SHP77 (cell line): ENCODE measurements at regions not wholly inside any gene's neighbourhood (a gene's known extent, or its start where the extent isn't known, plus 50 kb on each side); places are given as distances from the start of the nearest gene placed in this dataset.
"Not testable (repeated sequence)": the region's sequence is repeated elsewhere in the genome, so short reads cannot be mapped to it uniquely, and the experiment has no call there.

Experiments used
- DNase-seq, 2 experiments: peaks; one replicate each; lab custom pipeline; 2025; lab: John Stamatoyannopoulos, UW

DNA sequence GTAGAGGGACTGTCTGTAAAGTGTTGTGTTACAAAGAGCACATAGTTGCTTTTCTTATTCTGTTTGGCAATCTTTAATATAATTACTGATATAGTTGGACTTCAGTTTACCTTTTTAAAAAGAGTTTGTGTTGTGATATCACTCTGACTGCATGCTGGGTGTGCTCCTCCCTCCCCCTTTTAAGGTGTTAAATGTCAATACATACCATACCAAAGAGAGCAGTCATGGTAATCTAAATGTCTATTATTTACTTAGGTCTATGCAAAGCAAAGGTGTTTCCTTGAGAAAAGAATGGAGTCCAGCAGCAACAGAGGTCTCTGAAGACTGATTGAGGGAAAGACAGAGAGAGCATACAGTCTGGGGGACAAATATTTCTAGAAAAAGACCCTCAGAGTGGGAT, 275.1 kb upstream of the NRP1 start:
- DNase-seq = no peak

DNA sequence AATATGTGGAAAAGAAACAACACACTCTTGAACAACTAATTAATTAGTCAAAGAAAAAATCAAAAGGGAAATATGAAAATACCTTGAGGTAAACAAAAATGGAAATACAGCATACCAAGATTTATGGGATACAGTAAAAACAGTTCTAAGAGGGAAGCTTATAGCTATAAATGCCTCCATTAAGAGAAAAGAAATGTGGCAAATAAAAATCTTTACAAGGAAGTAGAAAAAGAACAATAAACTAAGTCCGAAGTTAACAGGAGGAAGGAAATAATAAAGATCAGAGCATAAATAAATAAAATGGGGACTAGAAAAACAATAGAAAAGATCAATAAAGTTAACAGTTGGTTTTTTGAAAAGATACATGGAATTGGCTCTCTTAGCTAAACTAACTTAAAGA, 267.8 kb upstream of the NRP1 start:
- no peak for DNase-seq

DNA sequence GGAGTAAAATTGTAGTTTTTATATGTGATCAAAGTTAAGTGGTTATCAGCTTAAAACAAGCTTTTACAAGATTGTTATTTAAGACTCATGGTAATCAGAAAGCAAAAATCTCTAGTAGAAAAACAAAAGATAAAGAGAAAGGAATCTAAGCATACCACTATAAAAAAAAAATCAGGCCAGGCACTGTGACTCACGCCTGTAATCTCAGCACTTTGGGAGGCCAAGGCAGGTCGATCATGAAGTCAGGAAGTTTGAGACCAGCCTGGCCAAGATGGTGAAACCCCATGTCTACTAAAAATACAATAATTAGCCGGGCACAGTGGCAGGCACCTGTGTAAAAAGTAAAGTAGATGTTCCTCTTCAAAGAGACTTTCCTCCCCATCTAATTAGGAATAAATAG, 265.9 kb upstream of the NRP1 start:
- DNase-seq = no peak

GRCh38 chr10:33596422-33596821, 262.0 kb upstream of the NRP1 start:
- no peak for DNase-seq

GRCh38 chr10:33594475-33594874, 260.0 kb upstream of the NRP1 start:
- DNase-seq = no peak

DNA sequence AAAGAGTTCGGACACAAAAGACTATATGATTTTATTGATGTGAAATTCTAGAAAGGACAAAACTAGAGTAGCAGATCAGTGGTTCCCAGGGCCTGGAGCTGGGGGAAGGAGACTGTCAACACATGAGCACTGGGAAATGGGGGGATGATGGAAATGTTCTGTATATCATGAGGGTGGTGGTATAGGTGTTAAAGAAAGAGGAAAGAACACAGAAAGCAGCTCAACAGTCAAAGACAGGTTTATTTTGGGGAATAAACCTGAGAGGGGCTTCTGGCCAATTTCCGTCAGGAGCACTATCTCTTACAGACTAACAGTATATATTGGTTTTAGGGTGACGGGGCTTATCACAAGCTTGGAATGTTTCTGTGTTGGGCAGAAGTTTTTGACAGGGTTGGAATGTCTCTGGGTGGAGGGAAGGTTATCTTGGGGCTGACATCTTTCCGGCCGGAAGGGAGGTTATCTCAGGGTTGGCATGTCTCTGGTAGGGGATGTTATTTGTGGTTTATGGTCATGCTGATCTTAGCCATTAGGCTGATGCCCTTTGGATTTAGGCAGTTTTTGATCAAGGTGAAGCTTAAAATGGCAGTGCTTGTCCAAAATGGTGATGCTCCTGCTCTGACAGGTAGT, 254.6 kb upstream of the NRP1 start:
- DNase-seq = no peak

GRCh38 chr10:33584596-33584995, 250.1 kb upstream of the NRP1 start:
- not testable (repeated sequence) for DNase-seq

GRCh38 chr10:33579996-33580395, 245.5 kb upstream of the NRP1 start:
- no peak for DNase-seq

GRCh38 chr10:33573606-33574005, 239.1 kb upstream of the NRP1 start:
- no peak for DNase-seq

GRCh38 chr10:33571616-33572015, 237.1 kb upstream of the NRP1 start:
- DNase-seq = no peak

GRCh38 chr10:33570495-33570894, 236.0 kb upstream of the NRP1 start:
- no peak for DNase-seq

- no peak for DNase-seq
Observed at GRCh38 chr10:33569702-33570101, 235.2 kb upstream of the NRP1 start.

- DNase-seq = no peak
Observed at GRCh38 chr10:33566426-33566825, 232.0 kb upstream of the NRP1 start.

DNA sequence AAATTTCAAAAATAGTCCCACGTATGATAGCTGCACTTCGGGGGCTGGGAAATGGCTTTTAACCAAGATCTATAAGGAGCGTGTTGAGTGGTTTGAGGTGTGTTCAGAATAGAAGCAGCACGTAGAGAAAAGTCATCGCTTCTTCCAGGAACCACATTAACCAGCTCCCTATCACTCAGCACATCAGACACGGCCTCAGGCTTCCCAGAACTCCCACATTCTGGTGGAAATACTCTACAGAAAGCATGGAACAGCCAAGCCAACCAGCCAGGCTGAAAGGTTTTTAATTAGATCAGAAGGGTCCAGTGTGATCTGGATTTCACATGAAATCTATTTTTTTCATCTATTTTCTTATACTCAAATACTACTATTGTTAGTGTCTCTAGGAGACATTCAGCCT, 231.5 kb upstream of the NRP1 start:
- no peak for DNase-seq

DNA sequence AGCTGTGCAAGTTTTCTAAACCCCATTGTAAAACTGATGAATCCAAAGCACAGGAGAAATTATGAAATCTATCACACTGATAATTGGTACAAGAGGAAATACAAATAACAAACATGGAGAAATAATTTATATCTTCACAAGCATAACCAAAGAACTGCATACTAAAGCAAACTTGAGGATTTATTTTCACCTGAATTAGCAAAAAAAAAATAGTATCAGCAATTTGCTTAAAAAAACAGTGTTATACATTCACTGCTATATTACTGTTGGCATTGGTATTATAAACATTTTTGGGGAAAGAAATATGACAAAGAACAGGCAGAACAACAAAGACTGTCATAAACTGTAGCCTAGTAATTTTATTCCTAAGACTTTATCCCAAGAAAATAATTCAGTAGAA, 230.8 kb upstream of the NRP1 start:
- no peak for DNase-seq

DNA sequence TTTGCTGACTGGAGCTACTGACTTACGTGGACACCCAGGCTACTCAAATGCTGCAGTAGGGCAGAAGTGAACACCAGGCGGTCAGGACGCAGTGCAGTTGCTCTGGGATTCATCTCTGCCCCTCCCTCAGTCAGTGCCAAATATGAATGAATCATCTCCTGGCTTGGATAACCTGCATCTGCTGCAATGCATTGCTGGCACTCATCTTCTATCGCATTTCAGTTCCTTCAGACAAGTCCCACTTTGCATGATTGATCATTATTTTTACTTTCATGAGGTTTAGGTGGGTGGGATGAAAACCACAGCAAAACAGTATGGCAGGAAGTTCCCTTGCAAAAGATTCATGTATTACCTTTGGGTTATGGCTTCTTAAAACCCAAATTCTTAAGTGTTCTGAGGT, 224.6 kb upstream of the NRP1 start:
- no peak for DNase-seq

GRCh38 chr10:33557313-33557712, 222.8 kb upstream of the NRP1 start:
- no peak for DNase-seq

DNA sequence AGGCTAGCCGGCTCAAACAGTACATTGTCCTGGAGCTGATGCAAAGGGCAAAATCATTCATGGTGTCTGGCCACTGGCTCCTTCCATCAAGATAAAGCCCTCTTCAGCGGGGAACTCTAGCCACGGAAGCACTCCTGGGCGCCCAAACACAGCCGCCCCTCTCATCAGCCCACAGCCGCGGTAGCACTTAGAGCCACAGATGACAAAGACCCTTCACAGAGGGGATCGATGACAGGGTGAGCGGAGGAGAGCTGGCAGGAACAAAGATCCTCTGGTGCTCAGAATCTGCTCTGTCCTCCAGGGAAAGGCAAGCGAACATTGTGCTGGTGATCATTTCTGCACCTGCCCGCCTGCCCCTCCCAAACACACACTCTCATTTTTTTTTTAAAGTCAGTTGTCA, 222.2 kb upstream of the NRP1 start:
- peak; percentile 2 to 4 for DNase-seq

DNA sequence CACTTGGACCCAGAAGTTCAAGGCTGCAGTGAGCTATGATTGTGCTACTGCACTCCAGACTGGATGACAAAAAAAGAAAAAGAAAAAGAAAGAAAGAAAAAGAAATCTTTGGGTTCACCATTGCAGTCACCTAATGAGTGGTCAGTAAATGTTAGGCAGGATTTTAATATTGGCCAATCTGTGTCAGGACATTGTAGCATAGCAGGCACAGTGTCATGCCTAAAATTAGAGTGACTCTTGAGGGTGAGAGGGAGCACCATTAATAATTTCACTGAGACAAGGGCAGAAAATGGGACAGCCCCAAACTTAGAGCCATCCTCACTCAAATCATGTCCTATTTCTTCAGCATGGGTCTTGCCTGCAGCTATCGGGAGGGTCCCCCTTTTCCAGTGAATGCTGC, 221.6 kb upstream of the NRP1 start:
- DNase-seq = no peak

GRCh38 chr10:33553748-33554571, 219.5 kb upstream of the NRP1 start:
- no peak for DNase-seq

- DNase-seq = no peak
Observed at GRCh38 chr10:33552290-33552689, 217.8 kb upstream of the NRP1 start.

DNA sequence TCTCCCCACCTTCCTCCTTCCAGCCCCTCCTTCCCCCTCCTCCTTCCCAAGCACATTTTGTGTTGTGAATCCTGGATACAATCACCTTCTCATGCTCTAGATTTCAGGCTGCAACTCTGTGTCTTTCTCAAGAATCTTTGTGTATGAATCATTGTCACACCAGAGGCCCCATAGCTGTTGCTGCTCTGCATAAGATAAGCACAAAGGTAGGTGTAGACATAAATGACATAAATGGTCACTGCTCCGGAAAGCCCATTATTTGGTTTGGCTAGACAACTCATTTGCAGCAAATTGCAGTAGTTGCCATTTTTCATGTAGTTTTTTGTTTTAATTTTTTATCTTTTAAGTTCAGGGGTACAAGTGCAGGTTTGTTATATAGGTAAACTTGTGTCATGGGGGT, 216.3 kb upstream of the NRP1 start:
- DNase-seq = no peak

DNA sequence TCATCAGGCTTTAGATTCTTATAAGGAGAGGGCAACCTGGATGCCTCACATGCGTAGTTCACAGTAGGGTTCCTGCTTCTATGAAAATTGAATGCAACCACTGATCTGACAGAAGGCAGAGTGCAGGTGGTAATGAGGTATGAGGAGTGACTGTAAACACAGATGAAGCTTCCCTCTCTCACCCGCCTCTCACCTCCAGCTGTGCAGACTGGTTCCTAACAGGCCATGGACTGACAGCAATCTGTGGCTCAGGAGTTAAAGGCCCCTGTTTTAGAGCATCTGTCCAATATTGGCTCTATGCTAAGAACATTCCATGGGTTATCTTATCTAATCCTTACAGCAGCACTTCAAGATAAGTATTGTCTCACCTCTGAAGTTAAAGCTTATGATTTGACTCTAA, 213.5 kb upstream of the NRP1 start:
- peak; percentile 38 to 50 for DNase-seq

DNA sequence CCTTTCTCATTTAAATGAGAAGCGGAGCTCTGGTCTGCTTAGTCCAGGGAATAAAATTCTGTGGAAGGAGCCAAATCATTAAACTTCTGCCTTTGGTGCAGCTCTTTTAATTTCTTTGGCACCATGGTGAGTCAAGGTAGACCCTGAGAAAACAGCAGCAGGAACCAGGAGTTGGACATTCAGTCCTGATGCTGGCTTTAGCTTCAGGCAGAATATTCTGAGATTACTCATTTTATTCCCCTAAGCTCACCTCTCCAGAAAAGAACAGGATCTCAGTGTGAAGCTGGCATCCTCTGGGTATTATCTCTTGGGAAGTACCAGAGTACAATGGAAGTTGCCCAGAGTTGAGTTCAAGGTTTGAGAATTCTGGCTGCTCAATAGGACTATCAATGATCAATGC, 211.6 kb upstream of the NRP1 start:
- no peak for DNase-seq
